Panc1 (cell line): ENCODE measurements at regions not wholly inside any gene's neighbourhood (a gene's known extent, or its start where the extent isn't known, plus 50 kb on each side); places are given as distances from the start of the nearest gene placed in this dataset.

Experiments used
- ATAC-seq: fragments of 200-7000 bp; cut with Tn5 transposase; 2 replicates; pipeline ENCODE4 v1.9.1; 2020; ENCODE audit warnings: mild to moderate bottlenecking, moderate library complexity
- BruUV-seq: library from RNA; stranded (reverse); fragments of 400-500 nt; replicated peaks from 2 replicates; lab custom pipeline; 2021; lab: Mats Ljungman, UMichigan
- CTCF ChIA-PET: fragments of 300-600 bp; sonication (Branson Sonifier 250); formaldehyde crosslinking; loops from one replicate; lab custom pipeline; 2022; ENCODE audit warnings: antibody characterized with exemption; lab: Charles Lee
- POLR2A ChIA-PET: fragments of 300-600 bp; sonication (Branson Sonifier 250); formaldehyde crosslinking; loops from one replicate; lab custom pipeline; 2022; ENCODE audit warnings: antibody characterized with exemption; lab: Charles Lee
- DNase-seq: peaks from one replicate; pipeline ENCODE4 v3.0.0-alpha.2; 2010; ENCODE audit warnings: low read depth, low spot score
- H3K27ac ChIP-seq: 2 replicates; pipeline ENCODE4 v1.5.1; 2011; ENCODE audit warnings: mild to moderate bottlenecking, low read length, inconsistent platforms
- H3K27me3 ChIP-seq: fragments of 200-500 bp; sonication (Bioruptor generic); 2 replicates; pipeline ENCODE4 v1.6.0; 2014; ENCODE audit warnings: low read length, inconsistent platforms; ENCODE audit not compliant: control insufficient read depth, insufficient read depth
- H3K36me3 ChIP-seq: fragments of 200-500 bp; sonication (Bioruptor generic); 2 replicates; pipeline ENCODE4 v1.5.1; 2014; ENCODE audit warnings: inconsistent platforms, mild to moderate bottlenecking, low read length, moderate library complexity; ENCODE audit not compliant: control insufficient read depth, insufficient read depth
- H3K4me1 ChIP-seq: 2 replicates; pipeline ENCODE4 v1.5.1; 2011; ENCODE audit warnings: inconsistent platforms, mild to moderate bottlenecking, low read length, moderate library complexity; ENCODE audit not compliant: control insufficient read depth, insufficient read depth
- H3K4me3 ChIP-seq, 2 experiments: 2 replicates each; pipeline ENCODE4 v1.5.1; 2011 to 2012; ENCODE audit warnings: low read depth in 2 of 2, low read length in 2 of 2, mild to moderate bottlenecking in 2 of 2, inconsistent platforms in 1 of 2, moderate library complexity in 1 of 2
- H3K9me3 ChIP-seq: fragments of 200-500 bp; sonication (Bioruptor generic); 2 replicates; pipeline ENCODE4 v1.5.1; 2014; ENCODE audit warnings: low read depth, mild to moderate bottlenecking, inconsistent platforms, low read length, moderate library complexity; ENCODE audit not compliant: control insufficient read depth, insufficient read depth
- POLR2AphosphoS5 ChIP-seq: IDR thresholded peaks from 2 replicates; pipeline ENCODE4 v1.6.1; 2012; ENCODE audit warnings: mild to moderate bottlenecking, low read depth, low read length, moderate library complexity
- SIN3A ChIP-seq: IDR thresholded peaks from 2 replicates; pipeline ENCODE4 v1.6.1; 2012; ENCODE audit warnings: low read depth, mild to moderate bottlenecking, low read length, moderate library complexity, borderline replicate concordance; ENCODE audit not compliant: insufficient read depth
- TCF7L2 ChIP-seq: IDR thresholded peaks from 2 replicates; pipeline ENCODE4 v1.6.1; 2011; ENCODE audit warnings: mild to moderate bottlenecking, low read depth, low read length, inconsistent platforms
- in situ Hi-C: cut with HindIII; loops from 2 replicates; pipeline ENCODE4 v1.10.0; 2016; ENCODE audit warnings: low sequenced_read_pairs, low pct_unique_long_range_greater_than_20kb
- intact Hi-C: fragments of 100-400 bp; cut with micrococcal nuclease; formaldehyde crosslinking; loops from one replicate; pipeline ENCODE4 v1.10.0; 2022; ENCODE audit not compliant: unreplicated experiment
- TF ChIP-seq, protein P1 (sequence below), 2 experiments: IDR thresholded peaks; 2 replicates each; pipeline ENCODE4 v1.6.1; 2011 to 2012; ENCODE audit warnings: low read depth in 2 of 2, control low read depth in 1 of 2, low read length in 1 of 2, mild to moderate bottlenecking in 1 of 2, moderate library complexity in 1 of 2; ENCODE audit not compliant: insufficient read depth in 1 of 2
- TF ChIP-seq, protein P2 (sequence below): fragments of 450-650 bp; IDR thresholded peaks from 2 replicates; pipeline ENCODE4 v1.5.1; 2017; ENCODE audit warnings: mild to moderate bottlenecking

DNA sequence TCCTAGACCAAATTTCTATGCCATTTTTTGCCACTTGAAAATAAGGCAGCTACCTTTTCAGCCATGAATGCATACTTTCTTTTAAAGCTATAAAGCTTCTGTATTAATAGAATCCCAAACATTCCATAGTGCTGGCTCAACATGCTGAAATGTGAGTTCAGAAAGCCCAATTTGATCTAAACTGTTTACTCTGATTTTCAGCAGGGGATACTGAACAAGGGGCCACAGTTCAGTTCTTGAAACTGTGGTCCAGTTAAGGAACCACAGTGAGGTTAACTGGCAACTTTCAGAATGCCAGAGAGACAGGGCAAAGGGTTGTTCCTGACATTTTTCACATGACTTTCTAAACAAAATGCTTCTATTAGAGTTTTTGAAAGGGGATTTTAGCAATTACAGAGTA lies 85.7 kb upstream of the COL11A1 start:
- intact Hi-C loops (no loop called here), in situ Hi-C loops (no loop called here)
- ChIA-PET POLR2A (interaction anchor here (0.6 kb wide), 1 partner anchor 134 kb away, joined by 3 read pairs; no protein-coding TSS in a partner anchor), CTCF (no interaction called here)
- BruUV-seq = no TSS peak
- TF ChIP-seq, protein P1, sequence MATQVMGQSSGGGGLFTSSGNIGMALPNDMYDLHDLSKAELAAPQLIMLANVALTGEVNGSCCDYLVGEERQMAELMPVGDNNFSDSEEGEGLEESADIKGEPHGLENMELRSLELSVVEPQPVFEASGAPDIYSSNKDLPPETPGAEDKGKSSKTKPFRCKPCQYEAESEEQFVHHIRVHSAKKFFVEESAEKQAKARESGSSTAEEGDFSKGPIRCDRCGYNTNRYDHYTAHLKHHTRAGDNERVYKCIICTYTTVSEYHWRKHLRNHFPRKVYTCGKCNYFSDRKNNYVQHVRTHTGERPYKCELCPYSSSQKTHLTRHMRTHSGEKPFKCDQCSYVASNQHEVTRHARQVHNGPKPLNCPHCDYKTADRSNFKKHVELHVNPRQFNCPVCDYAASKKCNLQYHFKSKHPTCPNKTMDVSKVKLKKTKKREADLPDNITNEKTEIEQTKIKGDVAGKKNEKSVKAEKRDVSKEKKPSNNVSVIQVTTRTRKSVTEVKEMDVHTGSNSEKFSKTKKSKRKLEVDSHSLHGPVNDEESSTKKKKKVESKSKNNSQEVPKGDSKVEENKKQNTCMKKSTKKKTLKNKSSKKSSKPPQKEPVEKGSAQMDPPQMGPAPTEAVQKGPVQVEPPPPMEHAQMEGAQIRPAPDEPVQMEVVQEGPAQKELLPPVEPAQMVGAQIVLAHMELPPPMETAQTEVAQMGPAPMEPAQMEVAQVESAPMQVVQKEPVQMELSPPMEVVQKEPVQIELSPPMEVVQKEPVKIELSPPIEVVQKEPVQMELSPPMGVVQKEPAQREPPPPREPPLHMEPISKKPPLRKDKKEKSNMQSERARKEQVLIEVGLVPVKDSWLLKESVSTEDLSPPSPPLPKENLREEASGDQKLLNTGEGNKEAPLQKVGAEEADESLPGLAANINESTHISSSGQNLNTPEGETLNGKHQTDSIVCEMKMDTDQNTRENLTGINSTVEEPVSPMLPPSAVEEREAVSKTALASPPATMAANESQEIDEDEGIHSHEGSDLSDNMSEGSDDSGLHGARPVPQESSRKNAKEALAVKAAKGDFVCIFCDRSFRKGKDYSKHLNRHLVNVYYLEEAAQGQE (IDR thresholded peaks at IDR 0.05; ENCODE audit: insufficient read depth in 1 of 2, low read depth in 2 of 2, low read length in 1 of 2) = no peak
- TF ChIP-seq POLR2AphosphoS5 (no peak), TCF7L2 (no peak), SIN3A (no peak)
- TF ChIP-seq, protein P2, sequence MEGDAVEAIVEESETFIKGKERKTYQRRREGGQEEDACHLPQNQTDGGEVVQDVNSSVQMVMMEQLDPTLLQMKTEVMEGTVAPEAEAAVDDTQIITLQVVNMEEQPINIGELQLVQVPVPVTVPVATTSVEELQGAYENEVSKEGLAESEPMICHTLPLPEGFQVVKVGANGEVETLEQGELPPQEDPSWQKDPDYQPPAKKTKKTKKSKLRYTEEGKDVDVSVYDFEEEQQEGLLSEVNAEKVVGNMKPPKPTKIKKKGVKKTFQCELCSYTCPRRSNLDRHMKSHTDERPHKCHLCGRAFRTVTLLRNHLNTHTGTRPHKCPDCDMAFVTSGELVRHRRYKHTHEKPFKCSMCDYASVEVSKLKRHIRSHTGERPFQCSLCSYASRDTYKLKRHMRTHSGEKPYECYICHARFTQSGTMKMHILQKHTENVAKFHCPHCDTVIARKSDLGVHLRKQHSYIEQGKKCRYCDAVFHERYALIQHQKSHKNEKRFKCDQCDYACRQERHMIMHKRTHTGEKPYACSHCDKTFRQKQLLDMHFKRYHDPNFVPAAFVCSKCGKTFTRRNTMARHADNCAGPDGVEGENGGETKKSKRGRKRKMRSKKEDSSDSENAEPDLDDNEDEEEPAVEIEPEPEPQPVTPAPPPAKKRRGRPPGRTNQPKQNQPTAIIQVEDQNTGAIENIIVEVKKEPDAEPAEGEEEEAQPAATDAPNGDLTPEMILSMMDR = no peak
- H3K4me3 ChIP-seq = no peak overlapping the region
- ATAC-seq (no peak), DNase-seq (no peak)
- no peaks in the 10 kb centered on the region for H3K36me3 ChIP-seq
- H3K9me3 ChIP-seq = no peaks in the 10 kb centered on the region
- H3K4me1 ChIP-seq = peaks cover 3% of the 10 kb centered on the region; the same call in 1 of the 2 replicates
- no peaks in the 10 kb centered on the region for H3K27me3 ChIP-seq
- no peak overlapping the region; the same call in 1 of the 2 replicates for H3K27ac ChIP-seq

DNA sequence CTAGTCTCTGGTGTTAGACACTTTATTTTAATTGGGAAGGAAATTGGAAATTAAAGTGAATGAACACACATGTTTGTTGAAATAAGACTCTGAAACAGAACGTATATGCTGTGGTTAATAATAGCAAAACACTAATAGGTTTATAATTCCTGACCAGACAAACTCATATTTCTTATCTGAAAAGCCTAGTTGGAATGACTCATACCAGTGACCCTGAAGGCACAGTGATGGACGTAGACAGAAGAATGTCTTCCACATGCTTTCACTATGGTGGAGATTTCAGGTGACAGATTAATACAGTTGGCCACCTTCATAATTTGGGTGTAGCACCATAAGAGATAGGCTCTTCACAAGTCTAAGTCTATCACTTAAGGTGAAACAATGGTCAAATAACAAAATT lies 83.0 kb upstream of the COL11A1 start:
- DNase-seq (no peak), ATAC-seq (no peak)
- no peaks in the 10 kb centered on the region for H3K36me3 ChIP-seq
- no peak overlapping the region for H3K4me3 ChIP-seq
- H3K27ac ChIP-seq = no peak overlapping the region
- in situ Hi-C loops = no loop called here
- H3K9me3 ChIP-seq = no peaks in the 10 kb centered on the region
- intact Hi-C loops = no loop called here
- no TSS peak for BruUV-seq
- ChIA-PET POLR2A (no interaction called here), CTCF (no interaction called here)
- no peaks in the 10 kb centered on the region for H3K27me3 ChIP-seq
- no peak for TF ChIP-seq TCF7L2
- peaks cover 3% of the 10 kb centered on the region; the same call in 1 of the 2 replicates for H3K4me1 ChIP-seq

DNA sequence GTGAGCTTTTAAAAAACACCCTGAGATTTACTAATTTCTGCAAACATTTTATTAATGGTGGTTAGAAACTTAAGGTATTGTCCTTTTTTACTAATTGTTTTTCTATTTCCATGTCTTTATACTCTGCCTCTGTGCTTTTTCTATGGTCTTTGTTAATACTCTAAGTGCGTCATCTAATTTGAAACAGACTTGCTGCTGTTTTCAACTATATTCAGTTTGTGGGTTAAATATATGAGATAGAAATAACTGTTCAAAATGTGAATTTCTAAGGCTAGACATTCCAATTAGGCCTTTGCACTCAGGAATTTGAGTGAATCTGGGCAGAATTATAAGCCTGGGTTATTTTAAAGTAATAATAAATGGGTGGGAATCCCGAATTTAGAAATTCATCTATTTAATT lies 82.4 kb upstream of the COL11A1 start:
- peaks cover 3% of the 10 kb centered on the region; the same call in 1 of the 2 replicates for H3K4me1 ChIP-seq
- intact Hi-C loops = no loop called here
- POLR2A ChIA-PET = no interaction called here
- CTCF ChIA-PET = no interaction called here
- TF ChIP-seq POLR2AphosphoS5 (no peak), TCF7L2 (no peak), SIN3A (no peak)
- TF ChIP-seq, protein P2 = no peak
- TF ChIP-seq, protein P1 (IDR thresholded peaks at IDR 0.05; ENCODE audit: insufficient read depth in 1 of 2, low read depth in 2 of 2, low read length in 1 of 2) = no peak
- in situ Hi-C loops = no loop called here
- no peaks in the 10 kb centered on the region for H3K36me3 ChIP-seq
- H3K27ac ChIP-seq = no peak overlapping the region
- no peaks in the 10 kb centered on the region for H3K27me3 ChIP-seq
- no TSS peak for BruUV-seq
- H3K4me3 ChIP-seq = no peak overlapping the region
- DNase-seq (no peak), ATAC-seq (no peak)
- H3K9me3 ChIP-seq = no peaks in the 10 kb centered on the region
